GM19438 (cell line): ENCODE measurements at regions not wholly inside any gene's neighbourhood (a gene's known extent, or its start where the extent isn't known, plus 50 kb on each side); places are given as distances from the start of the nearest gene placed in this dataset.
"Not testable (repeated sequence)": the region's sequence is repeated elsewhere in the genome, so short reads cannot be mapped to it uniquely, and the experiment has no call there.

ENCODE experiments used
- ATAC-seq: cut with Tn5 transposase; IDR thresholded peaks from one replicate; pipeline ENCODE4 v1.9.1; 2021; ENCODE audit warnings: low read depth; ENCODE audit not compliant: unreplicated experiment

GRCh38 chr3:153266619-153267018, 104.6 kb downstream of the RAP2B start:
- ATAC-seq: no peak

DNA sequence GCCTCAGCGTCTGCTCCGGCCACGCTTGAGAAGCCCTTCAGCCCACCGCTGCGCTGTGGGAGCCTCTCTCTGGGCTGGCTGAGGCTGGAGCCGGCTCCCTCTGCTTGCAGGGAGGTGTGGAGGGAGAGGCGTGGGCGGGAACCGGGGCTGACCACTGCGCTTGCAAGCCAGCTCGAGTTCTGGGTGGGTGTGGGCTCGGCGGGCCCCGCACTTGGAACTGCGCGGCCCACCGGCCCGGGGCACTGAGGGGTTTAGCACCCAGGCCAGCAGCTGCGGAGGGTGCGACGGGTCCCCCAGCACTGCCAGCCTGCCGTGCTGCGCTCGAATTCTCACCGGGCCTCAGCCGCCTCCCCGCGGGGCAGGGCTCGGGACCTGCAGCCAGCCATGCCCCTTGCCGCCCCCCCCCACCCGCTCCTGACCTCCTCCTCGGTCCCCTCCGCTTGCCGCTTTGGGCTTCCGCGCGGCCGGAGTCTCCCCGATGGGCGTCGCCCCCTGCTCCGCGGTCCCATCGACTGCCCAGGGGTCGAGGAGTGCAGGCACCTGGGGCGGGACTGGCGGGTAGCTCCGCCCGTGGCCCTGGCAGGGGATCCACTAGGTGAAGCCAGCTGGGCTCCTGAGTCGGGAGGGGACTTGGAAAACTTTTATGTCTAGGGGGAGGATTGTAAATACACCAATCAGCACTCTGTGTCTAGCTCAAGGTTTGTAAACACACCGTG, 106.7 kb downstream of the RAP2B start:
- no peak for ATAC-seq

GRCh38 chr3:153269730-153270129, 107.7 kb downstream of the RAP2B start:
- ATAC-seq: no peak

GRCh38 chr3:153273217-153273616, 111.2 kb downstream of the RAP2B start:
- ATAC-seq: no peak

GRCh38 chr3:153273767-153274435, 111.9 kb downstream of the RAP2B start:
- ATAC-seq: no peak

- ATAC-seq: no peak
Measured at GRCh38 chr3:153274561-153274960, 112.5 kb downstream of the RAP2B start.

- ATAC-seq: no peak
Measured at GRCh38 chr3:153275514-153275913, 113.5 kb downstream of the RAP2B start.

DNA sequence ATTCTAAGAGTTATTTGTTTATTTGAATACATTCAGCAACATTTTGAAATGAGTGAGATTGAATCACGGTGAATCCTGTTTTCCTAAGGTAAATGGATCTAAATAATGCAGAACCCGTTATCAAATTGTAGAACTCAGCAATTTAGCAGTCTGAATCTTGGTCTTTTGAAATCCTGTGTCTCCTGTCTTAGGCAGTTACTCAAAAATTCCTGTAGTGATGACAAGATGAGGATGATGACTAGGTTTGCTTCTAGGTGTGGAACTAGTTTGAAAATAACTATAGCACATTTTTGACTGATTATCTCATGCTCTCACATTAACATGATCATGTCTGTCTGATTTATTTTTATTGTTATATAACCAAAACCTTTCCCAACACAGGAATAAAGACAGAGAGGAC, 115.0 kb downstream of the RAP2B start:
- ATAC-seq: no peak

GRCh38 chr3:153281236-153281997, 119.4 kb downstream of the RAP2B start:
- not testable (repeated sequence) for ATAC-seq

GRCh38 chr3:153282355-153282754, 120.3 kb downstream of the RAP2B start:
- ATAC-seq: no peak

- ATAC-seq: no peak
Measured at GRCh38 chr3:153284282-153284938, 122.4 kb downstream of the RAP2B start.

DNA sequence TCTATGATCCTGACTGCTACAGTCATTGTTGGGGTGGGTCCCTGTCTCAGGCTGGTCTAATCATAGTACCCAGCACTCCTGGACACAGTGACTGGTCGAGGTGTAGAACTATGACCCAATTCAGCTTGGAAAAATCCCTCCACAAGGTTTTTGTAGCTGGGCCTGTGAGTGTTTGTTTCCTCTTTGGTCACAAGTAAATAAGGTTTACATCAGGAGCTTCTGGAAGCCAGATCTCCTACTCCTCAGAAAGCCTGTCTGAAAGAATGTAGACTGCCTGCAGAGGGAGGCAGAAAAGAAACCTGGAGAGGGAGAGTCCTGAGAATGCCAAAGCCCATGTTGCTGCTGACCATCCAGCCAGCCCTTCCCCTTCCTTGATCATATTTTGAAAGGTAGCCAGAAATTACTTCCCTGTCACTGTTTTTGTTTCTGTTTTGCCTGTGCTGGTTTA, 123.2 kb downstream of the RAP2B start:
- no peak for ATAC-seq

- ATAC-seq: no peak
Measured at GRCh38 chr3:153285982-153286381, 124.0 kb downstream of the RAP2B start.

DNA sequence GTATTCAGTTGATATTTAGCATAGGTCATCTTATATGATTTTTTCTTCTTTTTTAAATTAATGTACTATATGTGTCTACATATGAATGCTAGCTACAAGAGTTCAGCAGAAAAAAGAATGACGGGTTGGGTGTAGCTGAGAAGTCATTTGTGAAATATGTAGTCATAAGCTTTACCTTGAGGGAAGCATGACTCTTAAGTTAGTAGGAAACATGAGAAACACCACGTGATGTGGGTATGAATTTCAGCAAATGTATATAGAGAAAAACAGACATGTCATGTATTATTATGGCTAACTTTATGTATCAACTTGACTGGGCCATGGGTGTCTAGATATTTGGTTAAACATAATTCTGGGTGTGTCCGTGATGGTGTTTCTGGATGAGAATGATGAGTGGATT, 125.0 kb downstream of the RAP2B start:
- no peak for ATAC-seq

DNA sequence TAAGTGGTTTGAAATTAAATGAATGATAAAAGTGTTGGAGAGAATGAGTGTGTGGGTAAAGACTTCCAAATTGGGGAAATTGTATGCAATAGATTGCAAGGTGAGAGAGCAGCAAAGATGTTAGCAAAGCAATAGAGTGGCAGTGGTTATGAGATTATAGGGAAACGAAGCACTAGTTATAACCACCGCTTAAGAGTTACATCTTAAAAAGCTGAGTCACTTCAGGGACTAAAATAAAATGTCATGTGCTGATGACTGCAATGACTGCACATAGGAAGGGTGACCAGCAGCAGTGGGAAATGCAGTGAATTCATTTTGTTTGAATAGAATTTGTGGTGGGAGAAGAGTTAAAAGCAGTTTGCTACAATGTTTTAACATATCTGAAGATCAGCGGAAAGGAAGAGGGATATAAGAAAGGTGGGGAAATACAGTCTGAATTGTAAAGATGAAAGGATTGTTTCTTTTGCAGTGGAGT, 127.3 kb downstream of the RAP2B start:
- no peak for ATAC-seq

- ATAC-seq: no peak
Measured at GRCh38 chr3:153290268-153291015, 128.4 kb downstream of the RAP2B start.

DNA sequence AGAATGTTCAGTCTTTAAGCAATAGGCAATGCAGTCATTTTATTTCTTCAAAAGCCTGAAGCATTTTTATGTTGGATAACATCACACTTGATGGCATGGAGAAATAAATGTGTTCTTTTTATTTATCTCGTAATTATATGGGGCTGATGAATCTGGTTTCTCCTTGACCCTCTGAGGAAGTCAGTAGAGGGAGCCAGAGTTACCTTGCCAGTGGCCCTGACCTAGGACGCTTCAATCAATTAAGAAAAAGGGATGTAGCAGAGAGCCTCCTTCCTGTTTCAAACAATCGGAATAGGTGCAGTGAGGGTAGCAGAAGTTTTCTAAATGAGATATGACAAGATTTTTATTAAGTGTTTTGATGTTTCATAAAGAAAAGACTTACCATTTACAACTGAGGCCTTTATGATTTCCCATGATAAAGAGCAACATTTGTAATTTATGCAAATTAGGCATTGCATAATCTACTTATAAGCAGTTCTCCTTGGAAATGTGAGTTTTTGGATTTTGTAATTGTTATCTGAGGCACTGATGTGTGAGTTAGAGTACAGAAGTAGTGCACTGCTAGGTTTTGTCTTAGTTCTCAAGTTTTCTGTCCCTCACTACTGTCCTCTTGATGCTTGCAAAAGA, 129.1 kb downstream of the RAP2B start:
- ATAC-seq: no peak

DNA sequence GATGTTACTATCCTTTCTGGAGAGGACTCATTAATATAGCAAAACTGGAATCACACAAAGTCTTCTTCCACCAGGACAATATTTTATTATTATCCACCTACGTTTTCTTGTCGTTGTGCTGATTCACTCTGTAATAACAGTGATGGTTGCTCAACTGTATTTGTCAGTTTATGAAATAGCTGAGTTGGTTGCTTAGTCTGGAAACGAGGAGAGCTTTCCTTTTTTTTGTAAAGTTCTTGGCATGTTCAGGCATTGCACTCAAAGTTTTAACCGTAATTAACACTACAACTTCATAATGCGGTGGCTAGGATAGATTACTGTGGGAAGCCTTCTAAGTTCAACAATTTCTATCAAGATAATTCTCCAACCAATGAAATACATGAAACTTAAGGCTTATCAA, 131.2 kb downstream of the RAP2B start:
- ATAC-seq: no peak

- no peak for ATAC-seq
Measured at GRCh38 chr3:153295901-153296300, 133.9 kb downstream of the RAP2B start.

DNA sequence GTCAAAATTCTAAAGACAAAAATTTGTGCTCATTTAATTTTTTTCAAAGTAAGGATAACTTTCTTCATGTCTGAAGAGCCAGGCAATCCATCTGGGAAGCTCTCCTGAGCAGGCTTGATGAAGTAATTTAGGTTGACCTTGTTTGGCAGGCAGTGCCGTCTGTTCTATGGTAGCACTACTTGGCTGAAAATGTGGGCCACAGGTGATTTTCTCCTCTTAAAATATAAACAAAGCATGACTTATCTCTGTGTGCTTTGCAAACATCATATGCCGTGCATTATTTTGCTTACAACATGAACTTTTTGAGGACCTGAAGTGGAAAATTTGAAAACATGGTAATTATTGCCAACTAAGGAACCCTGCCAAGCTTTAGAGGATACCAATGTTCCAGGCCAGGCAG, 143.2 kb downstream of the RAP2B start:
- no peak for ATAC-seq
